ENCODE measurements at regions not wholly inside any gene's neighbourhood (a gene's known extent, or its start where the extent isn't known, plus 50 kb on each side); places are given as distances from the start of the nearest gene placed in this dataset.
A peak's percentile ranks its signal among the peaks of the same experiment; 100 is the strongest.

DNA sequence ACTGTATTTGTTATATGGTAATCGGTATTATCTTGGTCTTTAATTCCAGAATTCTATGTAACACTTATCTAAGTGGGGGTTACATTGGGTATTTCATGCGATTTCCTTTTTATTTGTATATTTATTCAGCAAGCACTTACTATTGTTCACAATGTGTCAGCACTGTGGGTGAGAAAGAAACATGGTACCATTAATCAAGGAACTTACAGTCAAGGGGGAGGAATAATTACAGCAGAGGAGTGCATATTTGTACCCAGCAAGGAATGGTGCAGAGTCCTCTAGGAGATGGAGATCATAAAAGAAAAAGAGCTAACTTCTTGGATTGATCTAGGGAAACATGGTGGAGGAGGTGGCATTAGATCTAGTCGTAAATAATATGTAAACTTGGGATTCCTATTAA lies 117.0 kb upstream of the KCNJ16 start:
- no peak for DNase-seq

- no peak for DNase-seq
Observed at GRCh38 chr17:69959283-69959682, 115.7 kb upstream of the KCNJ16 start.

DNA sequence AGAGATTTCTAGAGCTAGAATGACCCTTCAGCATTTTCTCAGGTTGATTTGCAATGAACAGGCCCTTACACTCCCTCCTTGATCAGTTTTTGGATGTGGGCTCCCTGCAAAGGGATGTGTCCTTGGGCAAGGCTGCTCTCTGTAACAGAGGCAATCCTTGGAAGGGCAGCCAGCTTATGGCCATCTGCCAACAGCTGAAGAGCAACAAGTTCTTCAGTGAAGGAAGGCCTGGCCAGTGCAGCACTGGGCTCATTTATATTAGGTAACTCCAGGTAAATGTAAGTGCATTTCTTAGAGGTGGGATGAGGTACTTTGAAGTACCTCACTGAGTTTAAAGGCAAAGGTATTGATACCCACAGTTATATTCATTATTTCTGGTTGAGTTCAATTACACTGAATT lies 114.3 kb upstream of the KCNJ16 start:
- no peak for DNase-seq

DNA sequence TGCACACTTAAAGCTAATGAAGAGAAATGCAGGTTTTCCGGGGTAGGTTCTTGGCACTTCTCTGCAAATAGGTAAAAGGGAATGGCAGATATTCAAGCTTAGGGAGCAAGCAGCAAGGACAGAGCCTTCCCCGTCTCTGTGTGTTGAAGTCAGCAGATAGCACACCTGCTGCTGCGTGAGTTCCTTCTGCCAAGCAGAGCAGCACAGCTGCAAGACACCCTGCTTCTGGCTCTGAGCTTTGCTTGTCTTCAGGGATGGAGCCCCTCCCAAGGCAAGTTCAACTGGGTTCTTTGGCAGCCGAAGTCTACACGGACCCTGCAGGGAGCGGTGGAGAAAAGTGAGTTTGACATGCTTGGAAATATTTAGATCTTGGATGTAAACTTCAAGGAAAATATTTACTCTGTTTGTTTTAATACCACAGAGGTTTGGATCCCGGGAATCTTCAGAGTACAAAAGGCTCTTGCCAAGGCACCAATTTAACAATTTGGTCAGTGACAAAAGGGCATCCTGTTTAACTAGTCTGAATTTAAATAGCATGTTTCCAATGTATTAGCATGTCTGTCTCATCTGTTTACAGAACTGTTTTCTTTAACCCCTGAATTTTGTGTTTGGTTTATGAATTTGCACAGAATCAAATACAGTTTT lies 113.4 kb upstream of the KCNJ16 start:
- DNase-seq: peak; percentile 0

DNA sequence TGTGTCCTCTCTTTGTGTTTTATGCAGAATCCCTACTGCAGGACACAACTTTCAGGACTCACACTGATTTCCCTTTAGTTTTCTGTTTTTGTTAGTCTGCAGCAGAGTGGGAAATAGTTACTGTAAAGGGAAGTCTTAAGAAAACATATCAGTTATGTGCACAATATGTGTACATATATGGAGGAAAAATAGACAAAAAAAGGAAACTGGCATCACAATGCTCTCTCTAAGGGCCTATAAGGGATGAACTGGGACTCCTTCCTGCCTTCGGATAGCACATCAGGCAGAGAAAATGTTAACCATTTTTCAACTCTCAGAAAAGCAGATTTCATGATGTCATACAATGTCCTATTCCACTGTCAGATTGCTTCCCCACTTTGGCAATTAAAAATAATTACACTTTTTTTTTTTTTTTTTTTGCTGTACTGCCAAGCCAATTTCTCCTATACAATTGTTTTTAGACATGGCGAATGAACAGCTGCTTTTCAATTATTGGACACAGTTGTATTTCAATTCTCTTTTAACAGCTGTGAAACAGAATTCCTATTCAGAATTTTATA lies 112.5 kb upstream of the KCNJ16 start:
- DNase-seq: no peak

DNA sequence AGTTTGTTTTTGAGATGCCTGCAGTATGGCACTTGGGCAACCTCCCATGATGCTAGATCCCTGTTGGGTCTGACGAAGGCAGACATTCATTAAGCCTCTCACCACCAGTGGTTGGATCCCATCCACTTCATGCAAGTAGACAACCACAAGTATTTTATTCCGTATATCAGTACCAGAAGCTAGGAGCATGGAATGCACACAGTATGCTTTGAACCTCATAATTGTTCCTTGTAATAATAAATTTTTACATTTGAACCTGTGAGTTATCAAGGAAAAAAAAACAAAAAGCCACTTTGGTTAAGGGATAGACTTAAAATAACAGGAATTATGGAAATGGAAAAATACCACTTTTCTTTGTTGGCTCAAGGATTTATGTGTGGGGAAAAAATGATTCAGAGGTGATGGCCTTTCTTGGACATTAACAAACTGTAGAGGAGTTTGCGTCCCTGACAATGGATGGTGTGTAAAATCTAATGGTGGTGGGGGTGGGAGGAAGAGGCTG lies 107.1 kb upstream of the KCNJ16 start:
- DNase-seq: no peak

GRCh38 chr17:69969897-69970296 lies 105.1 kb upstream of the KCNJ16 start:
- DNase-seq: no peak

- no peak for DNase-seq
Observed at GRCh38 chr17:69972251-69972650, 102.8 kb upstream of the KCNJ16 start.

DNA sequence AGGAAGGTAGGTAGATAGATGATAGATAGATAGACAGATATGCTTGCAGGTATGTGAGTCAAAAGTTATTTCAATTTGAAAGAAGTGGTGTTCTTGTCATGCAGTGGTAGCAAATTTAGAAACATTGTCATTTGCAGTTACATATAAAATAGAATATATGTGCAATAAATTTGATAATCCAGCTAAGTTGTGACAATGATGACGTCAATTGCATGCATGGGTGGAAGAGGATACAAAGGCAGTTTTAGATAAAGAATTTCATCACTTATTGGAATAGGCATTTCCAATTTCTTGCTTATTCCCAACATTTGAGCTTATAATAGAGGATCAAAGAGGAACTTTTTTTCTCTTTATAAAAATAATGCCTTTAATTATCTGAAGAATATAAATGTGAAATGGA lies 99.2 kb upstream of the KCNJ16 start:
- no peak for DNase-seq

DNA sequence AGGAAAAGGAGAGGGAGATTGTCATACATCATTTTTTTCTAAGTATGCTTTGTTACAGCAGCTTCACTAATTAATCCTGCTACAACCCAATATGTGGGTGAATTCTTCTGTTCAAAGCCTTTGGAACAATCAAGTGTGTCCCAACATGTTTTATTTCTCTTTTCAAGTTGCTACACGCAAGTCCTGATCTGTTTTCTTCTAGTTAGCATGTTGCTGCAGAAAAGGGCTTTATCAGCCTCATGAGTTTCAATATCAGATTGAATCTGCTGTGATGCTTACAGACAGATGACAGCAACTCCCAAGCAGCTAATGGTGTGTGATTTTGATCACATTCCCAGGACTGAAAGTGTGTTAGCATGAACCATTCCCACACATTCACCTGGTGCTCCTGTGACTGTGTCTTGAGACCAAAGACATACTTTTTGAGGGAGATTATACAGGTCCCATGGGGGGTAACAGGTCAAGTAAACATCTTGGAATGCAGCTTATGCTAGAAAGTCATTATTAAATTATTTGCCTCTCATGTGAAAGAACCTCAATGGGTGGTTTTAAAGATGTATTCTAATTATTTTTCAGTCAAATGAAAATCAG lies 96.9 kb upstream of the KCNJ16 start:
- DNase-seq: no peak

GRCh38 chr17:69981441-69981840 lies 93.6 kb upstream of the KCNJ16 start:
- DNase-seq: no peak

DNA sequence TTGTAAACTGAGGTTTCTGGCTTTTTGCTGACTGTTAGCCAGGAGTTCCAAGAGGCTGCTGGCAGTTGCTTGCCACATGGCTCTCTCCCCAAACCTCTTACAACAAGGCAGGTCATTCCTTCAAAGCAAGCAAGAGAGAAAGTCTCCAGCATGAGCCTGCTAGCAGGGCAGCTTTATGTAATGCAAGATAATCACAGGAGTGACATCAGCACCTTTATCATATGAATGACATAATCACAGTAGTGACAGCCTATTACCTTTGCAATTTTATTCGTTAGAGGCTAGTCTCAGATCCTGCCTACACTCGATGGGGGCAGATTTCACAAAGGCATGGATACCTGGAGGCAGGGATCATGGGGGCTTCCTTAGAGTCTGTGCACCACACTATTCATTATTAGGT lies 79.5 kb upstream of the KCNJ16 start:
- no peak for DNase-seq

GRCh38 chr17:69997332-69997731 lies 77.7 kb upstream of the KCNJ16 start:
- no peak for DNase-seq

DNA sequence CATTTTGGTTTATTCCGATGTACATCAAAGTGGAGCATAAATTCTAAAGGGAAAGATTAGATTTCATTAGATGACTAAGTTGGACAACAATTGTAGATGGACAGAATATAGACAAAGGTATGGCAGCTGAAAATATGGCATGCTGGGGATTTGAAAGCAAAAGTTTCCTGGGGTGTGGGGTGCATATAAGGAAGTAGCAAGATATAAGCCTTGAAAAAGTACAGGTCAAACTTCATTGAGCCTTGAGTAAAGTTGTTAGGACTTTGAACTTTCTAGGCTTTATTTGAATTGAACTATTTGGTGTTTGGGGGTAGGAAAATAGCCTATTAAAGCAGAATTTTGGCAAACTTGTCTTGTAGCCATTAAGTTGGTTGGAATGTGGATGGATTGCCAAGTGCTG lies 75.8 kb upstream of the KCNJ16 start:
- no peak for DNase-seq

DNA sequence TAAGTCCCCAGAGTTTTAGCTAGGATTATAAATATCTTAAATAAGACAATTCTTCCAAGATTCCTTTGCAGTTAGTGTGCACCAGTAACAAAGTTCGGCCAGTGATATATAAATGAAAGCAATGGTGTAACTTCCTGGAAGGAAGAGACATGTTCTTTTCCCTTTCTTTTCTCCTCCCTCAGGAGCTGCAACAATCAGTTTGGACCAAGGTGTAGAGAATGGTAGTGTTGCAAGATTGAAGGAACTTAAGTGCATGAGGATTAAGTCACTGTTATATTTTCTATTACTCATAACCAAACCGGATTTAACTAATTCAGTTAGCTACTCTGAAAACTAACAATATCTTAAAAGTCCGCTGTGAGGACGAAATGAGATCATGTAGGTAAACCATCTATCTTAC lies 68.9 kb upstream of the KCNJ16 start:
- DNase-seq: no peak

GRCh38 chr17:70011750-70012149 lies 63.3 kb upstream of the KCNJ16 start:
- no peak for DNase-seq

DNA sequence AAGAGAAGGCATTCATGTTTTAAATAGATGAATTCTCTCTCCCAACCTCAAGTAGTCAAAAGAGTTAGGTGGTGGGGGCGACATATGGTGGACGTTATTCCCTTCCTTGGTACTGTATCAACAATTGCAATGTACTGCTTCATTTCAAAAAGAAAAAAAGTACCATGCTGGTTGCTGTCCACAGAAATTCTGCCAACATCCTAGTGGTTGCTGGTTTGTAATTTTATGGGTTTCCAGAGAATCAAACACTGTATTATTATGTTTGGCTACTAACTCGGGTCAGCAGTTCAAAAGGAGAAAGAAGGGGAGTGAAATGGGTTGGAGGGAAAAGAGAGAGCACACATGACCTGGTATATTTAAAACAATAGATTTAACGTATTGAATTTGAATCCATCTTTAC lies 61.1 kb upstream of the KCNJ16 start:
- DNase-seq: no peak

DNA sequence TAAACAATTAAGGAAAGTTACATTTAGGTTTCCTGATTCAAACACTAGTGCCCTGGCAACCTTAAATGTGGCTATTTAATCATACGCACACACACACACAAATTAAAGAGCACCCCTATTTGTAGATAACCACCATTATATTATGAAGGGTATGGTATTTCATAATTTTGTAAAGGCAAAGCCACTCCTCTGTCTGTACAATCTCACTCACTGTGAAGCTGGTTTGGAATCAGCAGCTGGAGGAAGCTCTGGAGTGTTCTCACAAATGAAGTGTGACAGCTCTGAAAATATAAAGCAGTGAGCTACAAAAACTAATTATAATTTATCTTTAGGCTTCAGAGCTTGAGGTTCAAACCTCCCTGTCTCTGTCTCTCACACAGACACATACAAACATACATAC lies 57.9 kb upstream of the KCNJ16 start:
- DNase-seq: no peak

- no peak for DNase-seq
Observed at GRCh38 chr17:70017941-70018340, 57.1 kb upstream of the KCNJ16 start.

DNA sequence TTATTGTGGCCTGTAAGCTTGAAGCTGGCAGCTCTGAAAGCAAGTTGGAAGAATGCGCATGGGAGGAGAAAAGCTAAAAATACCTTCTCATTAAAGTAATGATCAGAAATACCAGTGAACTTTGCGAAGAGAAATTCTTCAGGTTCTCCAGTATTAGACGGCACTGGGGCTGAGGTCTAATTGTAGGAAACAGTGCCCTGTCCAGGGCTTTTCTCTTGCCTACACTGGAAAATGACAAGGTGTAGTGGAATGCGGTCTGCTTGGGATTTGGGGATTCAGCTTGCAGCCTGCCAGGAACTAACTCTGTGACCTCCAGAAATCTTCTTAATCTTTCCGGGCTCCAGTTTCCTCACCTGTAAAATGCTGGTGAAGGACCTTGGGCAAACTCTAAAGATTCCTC lies 53.3 kb upstream of the KCNJ16 start:
- no peak for DNase-seq

- no peak for DNase-seq
Observed at GRCh38 chr17:70022175-70022574, 52.9 kb upstream of the KCNJ16 start.

DNA sequence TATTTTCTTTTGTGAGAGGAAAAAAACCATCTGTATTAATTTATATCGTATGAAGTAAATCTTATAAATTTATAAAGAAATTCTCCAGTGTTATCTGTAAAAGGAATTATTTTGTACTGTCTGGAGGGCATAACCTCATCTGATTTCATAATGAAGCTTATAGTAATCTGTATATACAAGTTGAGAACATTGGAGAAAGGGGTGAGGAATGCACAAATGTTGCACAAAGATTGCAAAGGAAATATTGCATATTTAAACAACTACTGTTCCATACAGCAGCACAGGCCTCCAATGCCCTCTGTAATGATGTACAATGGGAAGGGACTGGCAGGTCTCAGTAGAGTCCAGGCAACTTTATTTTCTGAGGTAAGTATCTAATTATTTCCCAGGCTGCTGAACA lies 50.8 kb upstream of the KCNJ16 start:
- DNase-seq: no peak
